Fibroblast of villous mesenchyme (primary cell): ENCODE measurements at regions not wholly inside any gene's neighbourhood (a gene's known extent, or its start where the extent isn't known, plus 50 kb on each side); places are given as distances from the start of the nearest gene placed in this dataset.

Experiments used
- DNase-seq: peaks from one replicate; pipeline ENCODE4 v3.0.0-alpha.2; 2010; ENCODE audit warnings: low read depth
- H3K4me3 ChIP-seq: 2 replicates; pipeline ENCODE4 v1.5.1; 2011; ENCODE audit warnings: low read depth, mild to moderate bottlenecking, low read length
- CTCF ChIP-seq: IDR thresholded peaks from 2 replicates; pipeline ENCODE4 v1.5.1; 2012; ENCODE audit warnings: low read depth, mild to moderate bottlenecking, low read length; ENCODE audit not compliant: insufficient read depth

GRCh38 chr1:87191646-87192045 lies 137.0 kb upstream of the LMO4 start:
- H3K4me3 ChIP-seq = no peak overlapping the region
- no peak for DNase-seq
- TF ChIP-seq CTCF = no peak

GRCh38 chr1:87194271-87194774 lies 134.4 kb upstream of the LMO4 start:
- H3K4me3 ChIP-seq = no peak overlapping the region
- TF ChIP-seq CTCF = no peak
- no peak for DNase-seq

GRCh38 chr1:87194856-87195255 lies 133.8 kb upstream of the LMO4 start:
- no peak overlapping the region for H3K4me3 ChIP-seq
- DNase-seq = no peak
- no peak for TF ChIP-seq CTCF

- no peak overlapping the region for H3K4me3 ChIP-seq
- no peak for DNase-seq
- TF ChIP-seq CTCF = no peak
These were observed 132.4 kb upstream of the LMO4 start for GRCh38 chr1:87196110-87196827.

- DNase-seq = peak; percentile 8
- H3K4me3 ChIP-seq = no peak overlapping the region
- no peak for TF ChIP-seq CTCF
These were observed 131.5 kb upstream of the LMO4 start for GRCh38 chr1:87197156-87197555.

GRCh38 chr1:87197641-87198040 lies 131.0 kb upstream of the LMO4 start:
- DNase-seq = no peak
- no peak overlapping the region for H3K4me3 ChIP-seq
- TF ChIP-seq CTCF = no peak
